C4-2B (cell line): ENCODE measurements at regions not wholly inside any gene's neighbourhood (a gene's known extent, or its start where the extent isn't known, plus 50 kb on each side); places are given as distances from the start of the nearest gene placed in this dataset.

ENCODE experiments used
- H3K27ac ChIP-seq: fragments of 450-650 bp; 2 replicates; pipeline ENCODE4 v1.5.1; 2017
- ZFX ChIP-seq: fragments of 450-650 bp; IDR thresholded peaks from 2 replicates; pipeline ENCODE4 v1.6.1; 2017
- TF ChIP-seq, protein P1 (sequence below): fragments of 450-650 bp; conservative IDR thresholded peaks from 2 replicates; pipeline ENCODE4 v1.5.1; 2017; ENCODE audit warnings: mild to moderate bottlenecking

DNA sequence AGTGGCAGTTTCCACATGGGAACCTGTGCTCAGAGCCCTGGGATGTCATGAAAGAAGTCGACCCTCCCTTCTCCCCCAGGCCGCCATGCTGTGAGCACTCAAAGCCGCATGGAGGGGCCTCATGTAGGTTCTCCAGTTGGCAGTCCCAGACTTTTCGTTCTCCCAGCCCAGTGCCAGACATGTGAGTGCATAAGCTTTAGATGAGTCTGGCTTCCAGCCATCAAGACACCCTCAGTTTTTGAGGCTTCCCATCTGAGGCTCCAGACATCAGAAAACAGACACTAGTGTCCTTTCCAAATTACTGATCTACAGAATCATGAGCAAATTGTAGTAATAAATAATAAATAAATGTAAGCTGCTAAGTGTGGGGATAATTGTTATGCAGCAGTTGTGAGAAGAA is 136.5 kb upstream of the AGBL1 start:
- TF ChIP-seq, protein P1, sequence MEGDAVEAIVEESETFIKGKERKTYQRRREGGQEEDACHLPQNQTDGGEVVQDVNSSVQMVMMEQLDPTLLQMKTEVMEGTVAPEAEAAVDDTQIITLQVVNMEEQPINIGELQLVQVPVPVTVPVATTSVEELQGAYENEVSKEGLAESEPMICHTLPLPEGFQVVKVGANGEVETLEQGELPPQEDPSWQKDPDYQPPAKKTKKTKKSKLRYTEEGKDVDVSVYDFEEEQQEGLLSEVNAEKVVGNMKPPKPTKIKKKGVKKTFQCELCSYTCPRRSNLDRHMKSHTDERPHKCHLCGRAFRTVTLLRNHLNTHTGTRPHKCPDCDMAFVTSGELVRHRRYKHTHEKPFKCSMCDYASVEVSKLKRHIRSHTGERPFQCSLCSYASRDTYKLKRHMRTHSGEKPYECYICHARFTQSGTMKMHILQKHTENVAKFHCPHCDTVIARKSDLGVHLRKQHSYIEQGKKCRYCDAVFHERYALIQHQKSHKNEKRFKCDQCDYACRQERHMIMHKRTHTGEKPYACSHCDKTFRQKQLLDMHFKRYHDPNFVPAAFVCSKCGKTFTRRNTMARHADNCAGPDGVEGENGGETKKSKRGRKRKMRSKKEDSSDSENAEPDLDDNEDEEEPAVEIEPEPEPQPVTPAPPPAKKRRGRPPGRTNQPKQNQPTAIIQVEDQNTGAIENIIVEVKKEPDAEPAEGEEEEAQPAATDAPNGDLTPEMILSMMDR: no peak
- H3K27ac ChIP-seq: no peak overlapping the region

DNA sequence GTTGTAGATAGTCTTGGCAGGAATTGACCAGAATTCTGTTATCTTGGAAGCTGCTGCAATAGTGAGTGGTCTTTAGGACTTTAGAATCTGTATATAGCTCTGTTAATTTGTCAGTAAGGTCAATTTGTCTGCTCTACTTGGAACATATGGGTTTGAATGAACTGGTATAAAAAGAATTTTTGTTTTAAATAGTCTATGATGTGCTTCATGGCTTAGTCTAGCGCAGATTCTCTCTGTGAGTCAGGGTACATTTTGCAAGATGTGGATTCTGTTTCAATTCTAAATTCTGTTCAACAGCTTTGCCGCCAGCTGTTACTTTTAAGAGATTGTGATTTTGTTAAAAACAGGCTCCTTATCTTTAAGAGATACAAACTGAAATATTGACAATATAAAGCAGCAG is 135.9 kb upstream of the AGBL1 start:
- no peak overlapping the region for H3K27ac ChIP-seq
- TF ChIP-seq ZFX: no peak
- TF ChIP-seq, protein P1: no peak

- H3K27ac ChIP-seq: no peak overlapping the region
- TF ChIP-seq ZFX: no peak
- TF ChIP-seq, protein P1: no peak
Observed at GRCh38 chr15:85947021-85947420, 132.7 kb upstream of the AGBL1 start.

DNA sequence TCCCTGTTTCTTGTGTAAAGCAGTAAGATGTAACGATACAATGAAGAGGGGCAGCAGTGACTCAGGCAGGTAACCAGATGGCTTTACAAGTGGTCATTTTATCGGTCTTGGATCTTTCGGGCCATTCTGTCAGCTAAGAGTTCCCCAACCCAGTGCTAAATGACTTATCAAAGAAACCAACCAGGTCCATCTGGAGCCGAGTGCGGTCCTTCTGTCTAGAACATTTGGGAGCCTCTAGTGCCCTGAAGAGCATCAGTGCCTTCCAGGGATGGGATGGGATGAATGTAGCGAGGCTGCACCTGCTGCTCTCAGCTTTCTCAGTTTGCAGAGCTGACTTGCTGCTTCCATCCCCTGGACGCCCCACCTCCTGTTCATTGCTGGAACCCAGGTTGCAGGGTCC is 131.7 kb upstream of the AGBL1 start:
- H3K27ac ChIP-seq: no peak overlapping the region
- TF ChIP-seq, protein P1: no peak
- no peak for TF ChIP-seq ZFX

- H3K27ac ChIP-seq: no peak overlapping the region
- TF ChIP-seq ZFX: no peak
- TF ChIP-seq, protein P1: no peak
Observed at GRCh38 chr15:85950101-85950500, 129.6 kb upstream of the AGBL1 start.

GRCh38 chr15:85954586-85954985 is 125.1 kb upstream of the AGBL1 start:
- no peak overlapping the region for H3K27ac ChIP-seq
- no peak for TF ChIP-seq ZFX
- TF ChIP-seq, protein P1: no peak

GRCh38 chr15:85955501-85956391 is 123.9 kb upstream of the AGBL1 start:
- H3K27ac ChIP-seq: no peak overlapping the region
- TF ChIP-seq ZFX: no peak
- TF ChIP-seq, protein P1: no peak
